Stromal cell of bone marrow (primary cell): ENCODE measurements at regions not wholly inside any gene's neighbourhood (a gene's known extent, or its start where the extent isn't known, plus 50 kb on each side); places are given as distances from the start of the nearest gene placed in this dataset.
A peak's percentile ranks its signal among the peaks of the same experiment; 100 is the strongest.
"Not testable (repeated sequence)": the region's sequence is repeated elsewhere in the genome, so short reads cannot be mapped to it uniquely, and the experiment has no call there.

ENCODE experiments used
- DNase-seq: peaks from one replicate; pipeline ENCODE4 v3.0.0-alpha.2; 2012; ENCODE audit warnings: low read depth

DNA sequence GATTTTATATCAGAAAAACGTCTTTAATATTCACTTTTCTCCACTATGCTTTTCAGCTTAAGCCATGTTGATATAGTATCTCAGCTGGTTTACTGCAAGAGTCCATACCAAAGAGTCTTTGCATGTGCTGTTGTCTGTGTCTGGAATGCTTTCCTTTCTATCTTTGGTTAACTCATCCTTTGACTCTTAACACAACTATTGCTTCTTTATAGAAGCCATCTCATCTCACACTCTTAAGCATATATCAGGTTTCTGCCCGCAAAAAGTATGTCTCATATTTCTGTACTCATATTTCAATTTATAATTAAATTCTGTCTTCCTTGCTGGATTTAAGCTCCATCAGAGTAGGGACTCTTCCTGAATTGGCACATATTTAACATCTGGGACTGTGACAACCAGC is 220.9 kb upstream of the KCNK2 start:
- no peak for DNase-seq

DNA sequence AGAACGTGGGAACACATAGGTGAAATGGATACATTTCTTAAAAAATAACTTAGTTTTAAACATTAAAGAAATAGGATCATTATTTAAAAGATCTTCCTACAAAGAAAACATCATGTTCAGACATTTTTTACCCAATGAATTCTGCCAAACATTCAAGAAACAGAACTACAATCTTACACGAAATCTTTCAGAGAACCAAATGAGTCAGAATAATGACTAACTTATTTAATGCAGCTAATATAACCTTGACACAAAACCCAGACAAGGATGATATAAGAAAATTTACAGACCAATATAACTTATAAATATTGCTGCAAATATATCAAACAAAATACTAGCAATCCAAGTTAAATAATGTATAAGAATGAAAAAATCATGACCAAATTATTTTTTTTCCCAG is 220.1 kb upstream of the KCNK2 start:
- peak; percentile 36 for DNase-seq

DNA sequence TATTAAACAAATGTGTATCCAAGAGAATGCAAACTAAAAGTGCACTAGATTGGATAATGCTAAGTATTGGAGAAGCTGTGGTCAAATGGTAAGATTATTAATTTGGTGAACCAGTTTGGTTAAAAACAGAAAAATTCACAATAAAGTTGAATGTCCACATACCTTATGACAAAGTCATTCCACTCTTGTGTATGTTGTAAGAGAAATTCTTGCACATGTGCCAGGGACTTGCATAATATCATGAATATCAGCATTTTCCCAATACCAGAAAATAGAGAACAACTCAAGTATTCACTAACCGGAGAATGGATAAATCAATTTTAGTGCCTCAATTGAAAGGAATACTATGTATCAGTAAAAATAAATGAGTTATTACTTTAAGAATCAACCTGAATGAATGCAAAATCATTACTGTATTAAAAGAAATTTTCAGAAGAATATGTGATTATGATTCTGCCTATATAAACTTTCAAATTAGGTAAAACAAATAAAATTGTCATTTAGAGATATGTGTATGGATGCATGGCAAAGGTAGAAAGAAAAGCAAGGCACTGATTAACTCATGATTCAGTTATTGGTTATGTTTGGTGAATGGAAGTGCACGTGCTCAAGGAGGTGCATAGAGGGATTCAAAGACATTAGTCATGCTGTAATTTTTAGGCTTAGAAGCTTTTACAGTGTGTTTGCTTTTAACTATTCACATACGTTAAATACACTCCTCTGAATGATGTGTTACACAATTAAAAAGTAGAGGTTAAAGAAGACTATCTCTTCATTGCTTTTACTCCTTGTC is 217.4 kb upstream of the KCNK2 start:
- peak; percentile 67 for DNase-seq

DNA sequence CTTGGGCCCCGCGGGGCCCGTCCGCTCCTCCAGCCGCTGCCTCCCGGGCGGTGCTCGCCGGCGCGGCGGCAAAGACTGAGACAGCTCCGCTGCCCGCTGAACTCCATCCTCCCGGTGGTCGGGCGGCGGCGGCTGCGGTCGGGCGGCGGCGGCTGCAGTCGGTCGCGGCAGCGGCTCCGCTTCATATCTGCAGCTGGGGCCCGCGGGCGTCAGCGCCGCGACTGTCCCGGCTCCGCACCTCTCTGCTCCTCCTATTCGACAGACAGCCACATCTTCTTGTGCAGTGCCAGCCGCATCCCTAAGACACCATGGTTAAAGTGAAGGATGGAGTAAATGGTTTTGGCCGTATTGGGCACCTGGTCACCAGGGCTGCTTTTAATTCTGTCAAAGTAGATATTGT is 212.1 kb upstream of the KCNK2 start:
- not testable (repeated sequence) for DNase-seq

DNA sequence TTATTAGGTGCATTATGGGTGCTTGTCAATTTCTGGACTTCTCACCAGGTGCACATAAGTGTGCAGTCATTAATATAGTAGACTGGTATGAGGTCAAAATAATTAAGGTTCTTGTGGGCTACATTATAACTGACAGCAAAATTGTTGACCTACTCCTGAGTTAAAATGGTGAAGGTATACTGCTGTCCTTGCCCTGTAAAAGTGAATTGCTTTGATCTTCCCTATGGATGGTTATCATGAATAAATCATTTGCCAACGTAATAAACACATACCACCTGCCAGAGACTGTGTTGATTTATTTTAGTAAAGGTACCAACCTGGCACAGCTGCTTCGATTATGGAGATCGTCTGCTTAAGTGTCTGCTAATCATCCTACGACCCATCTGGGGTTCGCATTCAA is 201.6 kb upstream of the KCNK2 start:
- DNase-seq = no peak

DNA sequence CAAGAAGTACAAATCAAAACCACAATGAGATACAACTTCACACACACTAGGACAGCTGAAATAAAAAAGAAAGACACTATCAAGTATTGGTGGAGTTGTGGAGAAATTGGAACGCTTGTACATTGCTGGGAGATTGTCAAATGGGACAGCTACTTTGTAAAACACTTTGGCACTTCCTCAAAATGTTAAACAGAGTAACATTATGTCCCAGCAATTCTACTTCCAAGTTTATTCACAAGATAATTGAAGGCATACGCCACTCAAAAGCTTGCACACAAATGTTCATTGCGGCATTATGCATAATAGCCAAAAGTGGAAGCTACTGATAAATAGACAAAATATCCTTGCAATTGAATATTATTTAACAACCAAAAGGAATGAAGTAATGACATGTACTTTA is 199.9 kb upstream of the KCNK2 start:
- DNase-seq = no peak

DNA sequence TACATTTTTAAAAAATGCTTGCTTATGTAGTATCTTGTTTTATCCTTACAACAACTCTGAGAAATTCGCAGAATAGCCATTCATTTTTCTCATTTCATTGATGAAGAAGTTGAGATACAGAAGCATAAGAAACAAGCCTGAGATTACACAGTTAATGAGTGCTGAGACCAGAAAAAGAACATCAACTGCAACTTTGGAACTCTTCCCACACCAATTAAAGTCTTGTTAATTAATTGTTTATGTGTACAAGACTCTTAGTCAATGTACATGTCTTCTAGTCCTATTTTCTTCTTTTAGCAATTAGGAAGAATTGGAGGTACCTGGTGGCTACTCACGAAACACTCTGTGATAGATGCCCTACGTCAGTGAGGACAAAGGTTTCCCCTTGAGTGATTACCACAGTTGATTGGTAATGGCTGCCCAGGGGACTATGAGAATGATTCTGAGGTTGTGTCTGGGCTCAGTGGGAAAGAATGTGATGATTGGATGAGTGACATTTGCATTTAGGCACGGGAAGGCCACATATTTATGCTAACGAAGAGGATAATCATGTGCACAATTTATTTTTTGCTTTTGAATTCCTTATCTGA is 187.4 kb upstream of the KCNK2 start:
- DNase-seq = no peak

DNA sequence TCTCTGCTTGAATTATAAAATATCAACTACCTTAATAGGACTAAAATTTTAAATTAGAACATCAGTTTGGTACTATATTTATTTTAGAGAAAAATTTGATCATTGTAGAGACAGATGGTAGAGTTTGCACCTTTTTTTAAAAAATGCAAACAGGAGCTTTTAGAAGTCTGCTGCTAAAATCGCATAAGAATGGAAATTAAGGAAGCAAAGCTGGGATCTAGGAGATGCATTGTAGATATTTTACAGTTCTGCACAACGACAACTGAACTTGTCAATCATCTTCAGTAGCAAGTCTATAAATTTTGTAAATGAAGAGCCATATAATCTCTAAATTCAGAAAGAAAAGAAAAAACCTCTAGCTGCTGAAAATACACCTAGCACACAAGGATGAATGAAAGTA is 185.6 kb upstream of the KCNK2 start:
- no peak for DNase-seq

DNA sequence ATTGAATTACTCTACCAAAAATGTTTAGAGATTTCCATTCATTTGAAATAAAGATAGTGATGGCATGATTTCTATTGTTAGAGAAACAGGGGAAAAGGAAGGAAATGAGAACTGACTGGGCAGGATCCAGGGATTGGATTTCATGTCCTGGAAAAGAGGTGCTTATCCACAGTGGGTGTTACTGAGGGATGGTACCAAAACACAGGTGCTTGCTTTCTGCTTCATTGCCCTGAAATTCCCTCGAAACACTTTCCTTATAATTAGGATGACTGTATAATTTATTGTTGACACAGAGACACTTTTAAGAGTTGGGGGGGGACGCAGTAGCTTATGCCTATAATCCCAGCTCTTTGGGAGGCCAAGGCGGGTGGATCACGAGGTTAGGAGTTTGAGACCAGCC is 185.0 kb upstream of the KCNK2 start:
- DNase-seq = no peak

DNA sequence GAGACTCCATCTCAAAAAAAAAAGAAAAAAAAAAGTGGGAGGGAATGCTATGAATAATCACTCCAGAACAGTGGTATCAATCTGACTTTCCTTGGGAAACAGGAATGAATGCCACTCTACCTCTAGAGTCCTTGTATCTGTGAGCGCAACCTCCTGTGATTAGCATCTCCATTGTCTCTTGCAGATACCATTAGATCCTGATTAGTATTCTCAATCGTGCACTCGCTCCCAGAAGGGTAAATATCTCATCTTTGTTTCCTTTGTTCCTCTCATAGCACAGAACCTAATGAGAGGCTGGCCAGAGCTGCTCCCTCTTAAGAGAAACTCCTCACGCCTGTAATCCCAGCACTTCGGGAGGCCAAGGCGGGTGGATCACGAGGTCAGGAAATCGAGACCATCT is 184.4 kb upstream of the KCNK2 start:
- no peak for DNase-seq

DNA sequence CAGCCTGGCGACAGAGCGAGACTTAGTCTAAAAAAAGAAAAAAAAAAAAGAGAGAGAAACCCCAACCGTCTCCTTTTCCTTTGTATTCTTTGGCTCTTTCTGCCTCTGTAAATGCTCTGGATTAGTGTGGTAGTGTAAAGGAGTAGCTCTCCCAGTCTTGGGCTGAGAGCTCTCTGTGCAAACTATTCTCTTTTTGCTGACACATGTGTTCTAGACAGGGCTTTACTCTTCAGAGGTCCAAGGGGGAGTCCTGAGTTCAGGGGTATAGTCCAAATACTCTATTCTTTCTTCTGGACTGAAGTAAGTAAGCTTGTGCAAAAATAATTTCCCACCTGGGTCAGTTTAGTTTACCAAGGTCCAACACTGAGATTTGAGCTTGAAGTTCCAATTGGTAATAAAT is 183.8 kb upstream of the KCNK2 start:
- DNase-seq = no peak

DNA sequence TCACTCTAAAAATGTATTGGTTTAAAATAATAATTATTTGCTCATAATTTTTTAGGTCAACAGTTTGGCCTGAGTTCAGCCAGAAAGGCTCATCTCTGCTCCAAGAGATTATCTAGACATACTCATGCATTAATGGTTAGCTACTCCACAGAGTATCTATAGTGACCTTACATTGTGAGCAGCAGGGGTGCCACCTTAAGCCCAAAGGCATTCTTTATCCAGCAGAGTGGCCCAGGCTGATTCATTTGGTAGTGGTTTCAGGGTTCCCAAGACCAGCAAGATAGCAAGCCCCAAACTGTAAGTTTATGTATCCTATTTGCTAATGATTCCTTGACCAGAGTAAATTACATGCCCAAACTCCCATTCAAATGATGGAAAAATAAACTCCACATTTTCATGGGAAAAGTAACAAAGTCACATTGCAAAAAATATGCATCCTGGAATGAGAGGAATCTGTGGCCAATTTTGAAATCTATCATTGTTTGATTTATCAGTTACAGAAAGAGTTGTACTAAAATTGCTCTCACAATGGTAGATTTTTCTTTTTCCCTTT is 182.6 kb upstream of the KCNK2 start:
- no peak for DNase-seq

DNA sequence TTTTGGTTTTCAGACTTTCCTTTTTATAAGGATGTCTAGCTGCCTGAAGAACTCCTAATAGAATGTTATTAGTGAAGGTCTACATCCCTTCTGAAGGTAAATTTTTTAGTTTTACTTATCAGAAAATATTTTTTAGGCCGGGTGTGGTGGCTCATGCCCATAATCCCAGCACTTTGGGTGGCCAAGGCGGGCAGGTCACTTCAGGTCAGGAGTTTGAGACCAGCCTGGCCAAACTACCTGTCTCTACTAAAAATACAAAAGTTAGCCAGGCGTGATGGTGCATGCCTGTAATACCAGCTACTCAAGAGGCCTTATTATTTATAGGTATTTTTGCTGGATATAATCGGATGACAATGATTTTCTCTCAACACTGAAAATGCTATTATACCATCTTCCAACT is 181.9 kb upstream of the KCNK2 start:
- no peak for DNase-seq

DNA sequence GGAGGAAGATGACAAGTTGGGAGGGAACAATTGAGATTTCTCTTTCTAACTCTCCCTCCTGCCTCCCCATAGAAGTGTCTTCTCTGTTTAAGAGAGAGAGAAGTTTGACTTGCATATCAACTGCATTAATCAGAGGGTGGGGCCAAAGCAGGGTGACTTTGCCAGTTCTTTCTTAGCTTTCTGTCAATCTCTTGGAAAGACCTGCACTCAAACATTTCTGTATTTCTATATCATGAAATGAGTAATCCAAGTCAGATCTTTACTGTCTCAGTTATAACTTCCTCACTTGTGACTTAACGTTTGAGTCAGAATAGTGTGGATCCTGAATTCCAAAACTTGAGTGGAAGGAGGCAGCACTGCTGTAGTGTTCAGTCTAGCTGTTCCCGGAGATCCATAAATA is 180.8 kb upstream of the KCNK2 start:
- peak; percentile 21 for DNase-seq

DNA sequence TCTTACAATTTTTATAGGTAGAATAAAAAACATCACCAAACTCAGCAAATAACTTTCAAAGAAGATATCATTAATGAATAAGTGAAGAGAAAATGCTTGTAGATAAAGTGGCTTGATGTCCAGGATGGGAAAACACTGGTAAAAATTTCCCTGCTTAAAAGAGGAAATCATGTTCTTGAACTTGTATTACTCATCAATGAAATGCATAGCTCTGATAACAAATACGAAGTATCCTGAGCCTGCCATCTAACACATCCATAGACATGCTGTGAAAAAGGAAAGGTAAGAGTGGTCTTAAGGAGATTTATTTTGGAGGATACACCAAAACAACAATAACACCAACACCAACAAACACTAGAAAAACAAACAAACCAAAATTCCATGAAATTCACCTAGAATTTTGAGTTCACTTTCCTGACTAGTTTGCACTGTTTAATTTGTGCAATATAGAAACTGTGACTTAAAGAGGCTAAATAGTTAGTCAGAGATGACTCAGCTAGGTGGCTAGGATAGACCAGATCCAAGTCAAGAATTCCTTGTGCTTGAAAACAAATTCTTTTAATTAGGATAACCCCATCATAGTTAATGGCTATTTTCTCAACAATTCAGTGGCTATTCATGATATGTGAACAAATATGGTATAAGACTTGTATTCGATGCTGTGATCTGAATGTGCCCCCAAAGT is 179.8 kb upstream of the KCNK2 start:
- no peak for DNase-seq

DNA sequence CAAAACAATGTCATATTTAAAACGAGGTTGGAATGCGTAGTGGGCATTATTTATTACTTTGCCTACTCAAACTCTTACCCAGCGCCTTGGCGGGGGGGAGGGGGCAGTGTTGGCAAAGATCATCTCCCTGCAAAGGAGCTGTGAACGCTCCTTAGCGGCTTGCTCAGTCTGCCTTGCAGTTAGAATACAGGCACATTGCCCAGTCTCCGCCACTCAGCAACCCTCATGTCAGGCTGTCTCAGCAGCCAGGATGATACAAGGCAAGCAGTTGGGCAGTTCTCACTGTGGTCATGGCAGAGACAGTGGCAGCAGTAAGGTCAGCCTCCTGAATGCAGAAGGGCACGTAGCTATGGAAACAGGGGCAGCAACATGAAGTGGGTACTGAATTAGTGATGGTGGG is 170.4 kb upstream of the KCNK2 start:
- no peak for DNase-seq

DNA sequence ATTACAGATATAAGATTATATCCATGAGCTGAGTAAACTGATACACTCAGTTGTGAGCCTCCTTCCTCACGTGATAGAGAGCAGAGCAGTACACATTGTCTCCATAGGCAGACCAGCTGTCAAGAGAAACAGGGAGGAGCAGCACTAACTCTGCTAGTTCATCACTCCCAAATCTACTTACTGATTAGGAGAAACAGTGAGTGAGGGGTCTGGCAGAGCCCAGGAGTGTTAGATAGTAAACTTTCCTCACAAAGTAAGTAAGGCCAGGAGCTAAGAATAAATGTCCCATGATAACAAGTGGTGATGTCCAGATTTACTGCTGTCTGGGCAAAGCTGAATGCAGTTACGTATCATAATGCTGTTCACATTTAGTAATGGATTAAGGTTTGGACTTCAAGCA is 168.6 kb upstream of the KCNK2 start:
- no peak for DNase-seq

DNA sequence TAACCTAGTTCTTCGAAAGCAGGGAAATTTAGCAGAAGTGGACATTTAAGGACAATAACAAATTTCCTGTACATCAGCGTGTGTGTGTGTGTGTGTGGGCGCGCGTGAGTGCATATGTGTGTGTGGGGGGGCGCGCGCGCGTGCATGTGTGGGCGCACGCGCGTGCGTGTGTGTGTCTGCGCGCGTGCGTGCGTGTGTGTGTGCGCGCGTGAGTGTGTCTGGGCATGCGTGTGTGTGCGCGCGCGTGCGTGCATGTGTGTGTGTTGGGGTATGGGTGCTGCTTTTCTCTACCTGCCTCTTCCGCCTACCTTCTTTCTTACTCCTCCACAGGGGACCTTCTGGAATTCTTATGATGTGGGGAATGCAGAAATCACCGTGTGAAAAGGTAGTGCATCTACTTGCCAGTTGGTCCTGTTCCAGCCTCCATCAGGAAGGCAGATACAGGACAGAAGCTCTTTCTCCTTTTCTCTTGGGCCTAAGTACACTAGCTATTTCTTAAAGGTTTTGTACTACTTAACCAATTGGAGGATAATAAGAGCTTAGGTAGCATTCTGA is 165.4 kb upstream of the KCNK2 start:
- no peak for DNase-seq

DNA sequence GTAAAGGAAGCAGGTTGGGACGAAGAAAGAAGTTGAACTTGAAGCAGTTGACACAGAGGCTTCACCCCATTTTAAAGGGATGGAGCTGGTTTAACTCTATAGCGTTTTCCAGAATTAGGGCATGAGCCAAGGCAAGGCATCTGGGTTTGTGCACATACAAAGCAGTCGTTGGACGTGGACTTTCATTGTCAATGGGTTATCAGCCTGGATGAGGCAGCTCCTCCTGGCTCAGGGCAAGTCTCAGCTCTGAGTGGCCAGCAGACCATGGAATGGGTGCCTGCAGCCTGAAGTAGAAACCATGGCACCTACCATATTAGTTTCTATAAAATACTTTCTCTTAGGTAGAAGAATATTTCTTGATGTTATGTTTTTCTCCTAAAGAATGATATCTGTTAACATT is 163.8 kb upstream of the KCNK2 start:
- DNase-seq = no peak

DNA sequence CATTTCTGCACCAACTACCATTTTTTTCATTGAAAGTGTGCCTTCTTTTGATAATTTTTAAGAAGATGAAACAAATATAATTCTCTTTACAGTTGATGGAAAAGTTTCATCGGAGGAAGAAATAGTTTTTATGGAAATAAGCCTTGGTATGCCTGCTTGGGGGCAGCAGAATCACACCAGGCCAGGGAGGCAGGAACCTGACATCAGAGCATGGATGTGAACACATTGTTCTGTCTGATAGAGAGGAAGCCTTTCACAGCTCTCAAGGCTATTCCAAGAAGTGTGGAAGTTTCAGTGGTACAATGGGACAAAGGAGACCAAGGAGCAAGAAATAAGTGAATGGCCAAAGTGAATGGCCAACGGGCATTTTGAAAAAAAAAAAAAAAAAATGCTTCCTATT is 162.2 kb upstream of the KCNK2 start:
- no peak for DNase-seq

DNA sequence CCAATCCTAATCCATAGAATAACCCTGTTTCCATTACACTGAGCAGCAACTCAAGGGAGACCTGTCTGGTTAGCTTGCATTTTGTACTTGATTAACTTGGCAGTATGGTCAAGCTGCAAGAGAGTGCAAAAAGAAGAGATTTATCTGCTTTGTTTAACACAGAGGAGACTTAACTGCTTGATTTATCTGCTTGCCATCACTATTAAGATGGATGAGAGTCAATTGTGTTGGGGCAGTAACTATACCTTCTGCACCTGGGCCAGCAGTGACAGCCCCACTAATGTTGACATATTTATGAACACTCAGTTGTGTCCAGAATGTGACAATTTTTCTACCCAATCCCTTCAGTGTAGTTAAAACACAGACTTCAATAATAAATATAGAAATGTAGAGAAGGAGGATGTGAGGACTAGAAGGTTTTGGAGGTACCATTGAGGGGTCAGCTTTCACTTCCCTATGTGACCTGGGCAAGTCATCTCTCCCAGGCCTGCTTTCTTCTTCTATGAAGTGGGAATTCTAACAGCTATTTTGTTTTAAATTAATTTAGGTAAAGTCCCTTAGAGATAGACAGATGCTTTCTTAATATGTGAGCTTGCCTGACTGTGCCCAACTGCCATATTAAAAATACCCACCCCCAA is 159.1 kb upstream of the KCNK2 start:
- no peak for DNase-seq

DNA sequence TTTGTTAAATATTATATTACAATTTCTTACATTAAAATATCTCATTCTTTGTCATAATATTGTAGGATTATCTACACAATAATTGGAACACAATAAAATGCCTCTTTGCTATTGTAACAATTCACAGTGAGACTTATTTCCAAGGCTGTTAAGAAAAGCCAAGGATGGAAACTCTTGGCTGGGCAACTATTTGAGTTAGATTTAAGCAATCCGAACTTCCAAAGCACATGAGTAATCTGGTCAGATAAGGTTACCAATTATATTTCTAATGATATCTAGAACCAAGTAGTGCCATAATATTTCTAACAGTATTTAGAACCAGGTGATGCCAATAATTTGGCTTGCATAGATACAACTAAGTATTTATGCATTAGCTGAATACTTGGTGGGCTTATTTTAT is 154.7 kb upstream of the KCNK2 start:
- DNase-seq = no peak
